ENCODE measurements at regions not wholly inside any gene's neighbourhood (a gene's known extent, or its start where the extent isn't known, plus 50 kb on each side); places are given as distances from the start of the nearest gene placed in this dataset.

- TF ChIP-seq CTCF (IDR thresholded peaks at IDR 0.05): no peak
- TF ChIP-seq POLR2A (IDR thresholded peaks at IDR 0.05): no peak
- no peak for TF ChIP-seq EP300 (IDR thresholded peaks at IDR 0.05)
These were observed 58.9 kb upstream of the BCL2L14 start for GRCh38 chr12:12011880-12012260.

All from ovary (tissue), 3 donors.